PC-3 (cell line): ENCODE measurements at regions not wholly inside any gene's neighbourhood (a gene's known extent, or its start where the extent isn't known, plus 50 kb on each side); places are given as distances from the start of the nearest gene placed in this dataset.
"Not testable (repeated sequence)": the region's sequence is repeated elsewhere in the genome, so short reads cannot be mapped to it uniquely, and the experiment has no call there.

ENCODE experiments used
- CTCF ChIP-seq: fragments of 300-600 bp; sonication (generic); conservative IDR thresholded peaks from 2 replicates; pipeline ENCODE4 v1.5.1; 2017; ENCODE audit warnings: antibody characterized with exemption, low read depth, mild to moderate bottlenecking, low read length
- EZH2 ChIP-seq: fragments of 300-600 bp; sonication (generic); IDR thresholded peaks from one replicate; pipeline ENCODE4 v1.6.1; 2017; ENCODE audit warnings: antibody characterized with exemption, mild to moderate bottlenecking, low read length; ENCODE audit not compliant: unreplicated experiment

GRCh38 chr5:67837225-67837624 is 378.3 kb upstream of the PIK3R1 start:
- TF ChIP-seq CTCF, EZH2: not testable (repeated sequence)
